Kidney (tissue), 10 donors: ENCODE measurements at regions not wholly inside any gene's neighbourhood (a gene's known extent, or its start where the extent isn't known, plus 50 kb on each side); places are given as distances from the start of the nearest gene placed in this dataset.
"Not testable (repeated sequence)": the region's sequence is repeated elsewhere in the genome, so short reads cannot be mapped to it uniquely, and the experiment has no call there.

Source experiments
- DNase-seq, 5 donors: peaks; one replicate each; pipeline ENCODE4 v3.0.0-alpha.2; 2013 to 2020
- FAIRE-seq: peaks from 2 replicates; lab custom pipeline; 2012; peaks lifted over from hg19 to GRCh38; lab: Jason Lieb, UNC
- H3K27ac ChIP-seq, 2 donors: one replicate each; pipeline ENCODE4 v1.7.0; 2013; ENCODE audit warnings: low read depth in 2 of 2, low read length in 2 of 2, inconsistent platforms in 1 of 2
- H3K27me3 ChIP-seq: one replicate; pipeline ENCODE4 v1.7.1; 2013; ENCODE audit warnings: low read length, inconsistent platforms; ENCODE audit not compliant: control insufficient read depth, insufficient read depth
- H3K36me3 ChIP-seq, 3 donors: one replicate each; pipeline versions ENCODE4 v1.7.0 to v1.7.1; 2013; ENCODE audit warnings: low read length in 3 of 3, control low read depth in 1 of 3, inconsistent platforms in 1 of 3; ENCODE audit not compliant: insufficient read depth in 3 of 3, control insufficient read depth in 2 of 3
- H3K4me1 ChIP-seq, 3 donors: one replicate each; pipeline versions ENCODE4 v1.7.0 to v1.7.1; 2013; ENCODE audit warnings: low read length in 3 of 3, inconsistent platforms in 1 of 3, low read depth in 1 of 3; ENCODE audit not compliant: control insufficient read depth in 2 of 3, insufficient read depth in 2 of 3
- H3K4me3 ChIP-seq, 3 donors: one replicate each; pipeline versions ENCODE4 v1.7.0 to v1.8.1; 2013; ENCODE audit warnings: low read length in 3 of 3, control low read depth in 1 of 3, inconsistent platforms in 1 of 3
- H3K9ac ChIP-seq, 3 donors: one replicate each; pipeline versions ENCODE4 v1.7.0 to v1.7.1; 2013; ENCODE audit warnings: low read length in 3 of 3, control low read depth in 1 of 3, inconsistent platforms in 1 of 3
- H3K9me3 ChIP-seq, 3 donors: one replicate each; pipeline versions ENCODE4 v1.7.0 to v1.7.1; 2013; ENCODE audit warnings: low read length in 3 of 3, control low read depth in 1 of 3, inconsistent platforms in 1 of 3; ENCODE audit not compliant: control insufficient read depth in 2 of 3, insufficient read depth in 1 of 3
- intact Hi-C: fragments of 100-400 bp; cut with DNase I; formaldehyde crosslinking; loops from one replicate; pipeline ENCODE4 v1.11.1; 2022
- donor health status: control.
- donor health status: control.
- donor health status: DM: yes; HTN: yes; CAD: no.
- donor health status: Normal renal cell carcinoma (clear cell type).

DNA sequence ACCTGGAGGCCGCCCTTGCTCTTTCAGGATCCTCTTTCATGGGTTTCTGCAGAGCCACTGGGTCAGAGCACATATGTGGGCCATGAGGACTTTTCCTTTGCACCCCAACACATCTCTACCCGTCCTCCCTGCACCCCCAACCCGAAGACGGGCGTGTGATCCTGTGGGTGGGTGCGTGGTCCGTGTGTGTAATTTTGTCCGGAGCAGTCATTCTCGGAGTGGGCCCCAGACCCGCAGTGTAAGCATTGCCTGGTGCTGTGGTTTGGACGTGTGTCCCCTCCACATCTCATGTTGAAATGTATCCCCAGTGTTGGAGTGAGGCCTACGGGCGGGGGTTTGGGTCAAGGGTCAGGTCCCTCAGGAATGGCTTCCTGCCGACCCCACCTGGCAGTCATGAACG is 203.9 kb upstream of the ZNF469 start:
- H3K27me3 ChIP-seq, H3K4me1 ChIP-seq, DNase-seq, H3K9ac ChIP-seq, H3K27ac ChIP-seq, H3K36me3 ChIP-seq, FAIRE-seq, H3K9me3 ChIP-seq, intact Hi-C loops, H3K4me3 ChIP-seq: not testable (repeated sequence)

DNA sequence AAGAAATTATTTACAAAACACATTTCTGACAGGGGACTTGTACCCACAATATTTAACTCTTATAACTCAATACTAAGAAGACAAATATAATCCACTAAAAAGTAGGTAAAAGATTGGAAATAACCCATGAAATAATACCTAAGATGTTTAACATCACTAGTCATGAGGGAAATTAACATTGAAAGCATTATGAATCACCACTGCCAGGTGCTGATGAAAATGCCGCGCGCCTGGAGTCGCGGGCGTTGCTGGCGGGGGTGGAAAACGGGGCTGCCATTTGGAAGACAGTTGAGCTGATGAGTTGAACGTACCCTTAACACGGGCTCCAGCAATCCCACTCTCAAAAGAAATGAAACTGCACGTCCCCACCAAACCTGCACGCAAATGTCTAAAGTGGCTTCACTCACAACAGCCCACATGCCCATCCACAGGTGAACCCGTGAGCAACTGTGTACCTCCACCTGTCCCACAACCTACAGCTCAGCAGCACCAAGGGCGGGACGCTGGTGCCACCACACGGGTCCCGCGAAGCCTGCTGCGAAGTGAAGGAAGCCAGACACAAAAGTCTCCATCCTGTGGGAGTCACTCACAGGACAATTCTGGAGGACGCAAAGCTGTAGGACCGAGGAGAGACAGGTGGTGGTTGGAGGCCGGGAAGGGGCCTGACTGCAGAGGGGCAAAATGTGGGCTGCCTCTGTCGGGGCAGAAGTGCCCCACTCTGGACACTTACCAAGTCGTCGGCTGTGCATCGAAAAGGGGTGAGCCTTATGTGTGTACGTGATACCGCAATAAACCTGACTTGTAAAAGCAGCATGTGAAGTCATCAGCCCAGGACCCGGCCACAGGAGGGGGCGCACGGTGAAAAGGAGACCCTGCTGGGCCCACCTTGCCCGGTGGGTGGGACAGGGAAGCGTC is 199.5 kb upstream of the ZNF469 start:
- H3K9ac ChIP-seq, H3K4me3 ChIP-seq, H3K27me3 ChIP-seq, H3K9me3 ChIP-seq, FAIRE-seq, H3K27ac ChIP-seq, H3K4me1 ChIP-seq, intact Hi-C loops, H3K36me3 ChIP-seq: not testable (repeated sequence)
- peak in 1 of 5 donors; percentile 18 for DNase-seq

DNA sequence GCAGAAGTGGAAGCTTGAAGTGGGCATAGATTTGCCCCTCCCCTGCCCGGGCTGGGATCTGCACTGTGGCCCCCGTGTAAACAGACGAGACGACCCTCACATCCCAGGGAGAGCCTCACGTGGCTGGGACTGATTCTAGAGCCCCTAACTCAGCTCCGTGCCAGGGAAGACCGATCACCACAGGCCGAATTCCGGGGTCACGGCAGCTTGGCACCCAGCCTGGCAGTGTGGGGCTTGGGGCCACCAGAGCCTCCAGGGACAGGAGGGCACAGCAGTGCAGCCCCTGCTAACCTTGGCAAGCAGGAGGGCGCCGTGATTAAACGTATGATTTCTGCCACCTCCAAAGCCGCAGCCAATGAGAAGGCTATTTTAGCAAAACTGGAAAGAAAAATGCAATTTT is 198.7 kb upstream of the ZNF469 start:
- H3K4me3 ChIP-seq, H3K27me3 ChIP-seq, H3K4me1 ChIP-seq, H3K9ac ChIP-seq, H3K9me3 ChIP-seq, H3K36me3 ChIP-seq, intact Hi-C loops, FAIRE-seq, DNase-seq, H3K27ac ChIP-seq: not testable (repeated sequence)

DNA sequence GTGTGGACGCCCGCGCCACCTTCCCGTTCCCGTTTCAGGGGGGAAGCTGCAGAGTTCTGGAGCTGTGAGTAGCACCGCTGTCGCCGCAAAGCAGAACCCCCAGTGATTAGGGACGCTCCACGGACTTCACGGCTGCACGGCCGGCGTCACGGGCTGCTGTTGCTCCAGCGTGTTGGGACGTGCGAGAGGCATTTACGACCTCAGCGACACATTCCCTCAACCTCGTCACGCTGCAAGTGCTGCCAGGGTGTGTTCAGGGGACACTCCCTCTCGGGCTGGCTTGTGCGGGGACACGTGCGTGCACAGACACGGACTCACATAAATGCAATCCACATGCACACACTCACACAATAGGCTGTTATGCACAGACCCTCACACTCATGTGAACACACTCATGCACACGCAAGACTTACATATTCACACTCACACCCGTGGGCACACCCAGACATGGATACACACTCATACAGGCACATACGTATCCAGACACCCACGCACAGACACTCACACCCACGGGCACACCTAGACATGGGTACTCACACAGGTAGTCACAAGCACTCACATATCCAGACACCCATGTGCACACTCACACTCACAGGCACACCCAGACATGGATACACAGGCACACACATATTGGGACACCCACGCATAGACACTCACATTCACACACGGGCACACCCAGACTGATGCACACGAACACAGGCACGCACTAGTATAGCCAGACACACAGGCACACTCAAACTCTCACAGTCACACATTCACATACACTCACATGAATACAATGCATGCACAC is 198.0 kb upstream of the ZNF469 start:
- H3K4me3 ChIP-seq, intact Hi-C loops, H3K27ac ChIP-seq, H3K27me3 ChIP-seq, H3K9ac ChIP-seq, H3K36me3 ChIP-seq, DNase-seq, FAIRE-seq, H3K4me1 ChIP-seq, H3K9me3 ChIP-seq: not testable (repeated sequence)

DNA sequence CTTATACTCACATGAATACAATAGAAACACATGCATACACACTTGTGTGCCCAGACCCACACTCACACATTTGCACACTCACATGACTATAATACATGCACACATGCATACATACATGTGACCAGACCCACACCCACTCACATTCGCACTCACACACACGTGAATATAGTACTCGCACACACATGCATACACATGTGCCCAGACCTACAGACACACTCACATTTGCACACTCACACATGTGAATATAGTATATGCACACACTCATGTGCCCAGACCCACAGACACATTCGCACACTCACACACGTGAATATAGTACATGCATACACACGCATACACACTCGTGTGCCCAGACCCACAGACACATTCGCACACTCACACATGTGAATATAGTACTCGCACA is 197.4 kb upstream of the ZNF469 start:
- H3K27me3 ChIP-seq, H3K36me3 ChIP-seq, H3K4me3 ChIP-seq, intact Hi-C loops, DNase-seq, H3K9me3 ChIP-seq, H3K27ac ChIP-seq, FAIRE-seq, H3K4me1 ChIP-seq, H3K9ac ChIP-seq: not testable (repeated sequence)

DNA sequence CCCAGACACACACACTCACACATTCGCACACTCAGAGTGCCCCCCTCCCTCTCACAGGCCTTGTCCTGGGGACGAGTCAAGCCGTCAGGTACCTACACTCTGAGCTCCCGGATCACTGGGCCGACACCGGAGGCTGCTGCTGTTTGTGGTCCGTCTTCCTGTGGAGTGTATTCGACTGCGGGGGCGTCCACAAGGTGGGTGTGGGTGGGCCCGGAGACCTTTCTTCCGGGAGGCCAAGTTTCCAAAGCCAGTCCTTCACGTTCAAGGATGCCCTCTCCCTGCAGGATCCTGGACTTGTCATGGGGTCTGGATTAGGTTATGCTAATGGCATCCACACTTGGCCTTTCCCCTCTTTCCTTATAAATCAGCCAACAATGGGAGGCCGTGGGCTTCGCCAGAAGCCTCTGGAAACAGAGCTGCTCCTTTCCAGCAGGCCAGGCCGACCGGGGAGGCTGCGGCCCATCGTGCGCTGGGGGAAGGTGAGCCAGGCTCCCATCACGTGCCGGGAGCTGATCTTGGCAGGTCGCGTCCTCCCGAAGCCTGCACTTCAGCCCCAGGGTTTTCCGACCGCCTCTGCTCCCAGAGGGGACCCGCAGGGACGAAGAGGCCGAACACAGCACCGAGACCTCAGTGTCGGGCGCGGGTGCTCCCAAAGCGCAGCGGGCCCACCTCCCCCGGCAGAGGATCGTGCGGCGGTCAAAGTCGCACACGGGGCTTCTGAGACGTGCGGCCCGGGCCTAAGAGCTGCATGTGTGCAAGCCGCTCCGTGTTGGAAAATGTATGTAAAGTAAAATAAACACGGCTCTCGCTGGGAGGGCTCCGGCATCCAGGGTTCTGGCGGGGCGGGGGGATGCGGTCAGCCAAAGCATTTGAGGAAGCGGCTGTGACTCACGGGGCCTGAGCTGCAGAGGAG is 196.5 kb upstream of the ZNF469 start:
- H3K27me3 ChIP-seq, FAIRE-seq, H3K9ac ChIP-seq, H3K27ac ChIP-seq, H3K9me3 ChIP-seq, H3K4me1 ChIP-seq, H3K36me3 ChIP-seq, intact Hi-C loops, H3K4me3 ChIP-seq: not testable (repeated sequence)
- peak in 2 of 5 donors; percentile 58 to 60 for DNase-seq

DNA sequence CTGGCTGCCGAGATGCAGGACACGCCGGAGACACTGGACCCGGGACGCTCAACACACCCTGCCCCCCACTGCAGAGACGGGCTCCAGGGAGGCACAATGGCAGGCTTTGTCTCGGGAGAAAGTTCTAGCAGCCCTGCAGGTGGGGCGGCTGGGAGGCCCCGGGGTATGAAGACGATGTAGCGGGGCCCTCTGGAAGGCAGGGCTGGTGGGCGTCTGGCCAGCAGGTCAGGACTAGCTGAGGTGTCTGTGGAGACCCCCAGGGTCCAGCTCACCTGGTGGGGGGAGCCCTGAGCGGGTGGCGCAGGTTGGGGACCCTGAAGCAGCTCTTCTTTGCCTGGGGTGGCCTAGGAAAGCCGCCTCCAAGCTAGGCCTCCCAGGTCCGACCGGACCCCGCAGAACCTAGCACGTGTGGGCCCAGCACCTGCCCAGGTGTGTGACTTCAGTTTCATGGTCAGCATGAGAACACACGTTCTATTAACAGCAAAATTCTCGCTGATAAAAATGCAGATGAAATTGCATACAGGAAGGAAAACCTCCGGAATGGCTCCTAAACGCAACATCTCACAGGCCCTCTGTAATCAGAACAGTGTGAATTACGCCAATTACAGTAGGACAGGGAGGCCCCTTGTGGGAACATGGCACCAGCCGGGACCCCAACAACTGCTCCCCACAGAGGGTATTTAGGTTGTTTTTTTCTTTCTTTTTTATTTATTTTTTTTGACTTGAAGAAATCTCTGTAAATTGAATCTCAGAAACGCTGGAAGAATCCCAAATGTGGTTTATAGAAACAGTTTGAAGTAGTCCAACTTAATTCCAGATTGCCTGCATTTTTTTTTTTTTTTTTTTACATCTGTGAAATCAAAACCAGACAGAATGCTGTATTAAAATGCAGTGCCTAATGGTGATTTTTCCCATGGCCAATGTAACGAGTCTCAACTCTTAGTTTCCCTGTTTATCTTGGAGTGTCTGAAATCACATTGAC is 195.6 kb upstream of the ZNF469 start:
- intact Hi-C loops, H3K9ac ChIP-seq, H3K4me3 ChIP-seq, H3K4me1 ChIP-seq, DNase-seq, H3K27me3 ChIP-seq, H3K36me3 ChIP-seq, H3K9me3 ChIP-seq, H3K27ac ChIP-seq, FAIRE-seq: not testable (repeated sequence)
